GM18502 (cell line): ENCODE measurements at regions not wholly inside any gene's neighbourhood (a gene's known extent, or its start where the extent isn't known, plus 50 kb on each side); places are given as distances from the start of the nearest gene placed in this dataset.

Experiments used
- ATAC-seq: cut with Tn5 transposase; IDR thresholded peaks from one replicate; pipeline ENCODE4 v1.9.1; 2021; ENCODE audit warnings: mild to moderate bottlenecking; ENCODE audit not compliant: unreplicated experiment, poor library complexity

- ATAC-seq, result no peak
These were observed 616.6 kb downstream of the CCER1 start for GRCh38 chr12:90338365-90338764.

GRCh38 chr12:90337018-90337417, 618.0 kb downstream of the CCER1 start:
- ATAC-seq, result no peak

- ATAC-seq, result no peak
These were observed 619.4 kb downstream of the CCER1 start for GRCh38 chr12:90335566-90335965.

GRCh38 chr12:90333939-90334338, 621.0 kb downstream of the CCER1 start:
- no peak for ATAC-seq

- no peak for ATAC-seq
These were observed 621.6 kb downstream of the CCER1 start for GRCh38 chr12:90333424-90333823.

- ATAC-seq, result no peak
These were observed 623.2 kb downstream of the CCER1 start for GRCh38 chr12:90331821-90332220.

- ATAC-seq, result no peak
These were observed 622.6 kb upstream of the ATP2B1 start for GRCh38 chr12:90331262-90331661.

GRCh38 chr12:90327793-90328743, 619.4 kb upstream of the ATP2B1 start:
- no peak for ATAC-seq

GRCh38 chr12:90323217-90323616, 614.6 kb upstream of the ATP2B1 start:
- no peak for ATAC-seq

GRCh38 chr12:90322006-90322405, 613.4 kb upstream of the ATP2B1 start:
- no peak for ATAC-seq

- no peak for ATAC-seq
These were observed 612.7 kb upstream of the ATP2B1 start for GRCh38 chr12:90321369-90321768.

GRCh38 chr12:90311561-90311960, 602.9 kb upstream of the ATP2B1 start:
- ATAC-seq, result no peak

GRCh38 chr12:90305379-90305778, 596.7 kb upstream of the ATP2B1 start:
- ATAC-seq, result no peak

GRCh38 chr12:90304231-90304630, 595.6 kb upstream of the ATP2B1 start:
- ATAC-seq, result no peak

GRCh38 chr12:90303771-90304170, 595.1 kb upstream of the ATP2B1 start:
- no peak for ATAC-seq

GRCh38 chr12:90301561-90302133, 593.0 kb upstream of the ATP2B1 start:
- ATAC-seq, result no peak

GRCh38 chr12:90301095-90301494, 592.5 kb upstream of the ATP2B1 start:
- ATAC-seq, result no peak

- ATAC-seq, result no peak
These were observed 591.0 kb upstream of the ATP2B1 start for GRCh38 chr12:90299666-90300065.

GRCh38 chr12:90299121-90299520, 590.5 kb upstream of the ATP2B1 start:
- ATAC-seq, result peak; percentile 97

- no peak for ATAC-seq
These were observed 589.8 kb upstream of the ATP2B1 start for GRCh38 chr12:90298289-90298948.

GRCh38 chr12:90295858-90296257, 587.2 kb upstream of the ATP2B1 start:
- ATAC-seq, result no peak
